HG03565 (cell line): ENCODE measurements at regions not wholly inside any gene's neighbourhood (a gene's known extent, or its start where the extent isn't known, plus 50 kb on each side); places are given as distances from the start of the nearest gene placed in this dataset.
"Not testable (repeated sequence)": the region's sequence is repeated elsewhere in the genome, so short reads cannot be mapped to it uniquely, and the experiment has no call there.

Experiments
- ATAC-seq: cut with Tn5 transposase; IDR thresholded peaks from one replicate; pipeline ENCODE4 v1.9.1; 2021; ENCODE audit warnings: mild to moderate bottlenecking, moderate library complexity; ENCODE audit not compliant: unreplicated experiment

DNA sequence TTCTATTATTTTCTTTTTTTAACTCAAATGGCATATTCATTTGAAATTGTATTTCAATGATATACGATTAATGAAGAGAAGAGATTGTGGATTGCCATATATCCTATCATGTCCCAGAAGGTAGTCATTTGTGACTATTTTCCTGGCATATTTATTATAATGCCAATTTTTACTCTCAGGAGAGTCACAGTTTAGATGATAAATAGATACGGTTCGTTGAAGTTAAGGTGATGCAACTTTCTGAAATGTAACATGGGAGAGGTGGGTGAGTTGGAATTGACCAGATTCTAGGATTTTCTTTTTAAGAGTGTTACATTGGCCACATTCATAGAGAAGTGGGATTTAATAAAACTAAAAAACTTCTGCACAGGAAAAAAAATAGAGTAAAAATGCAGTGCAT lies 1138.5 kb downstream of the NCAM2 start:
- ATAC-seq, result no peak

DNA sequence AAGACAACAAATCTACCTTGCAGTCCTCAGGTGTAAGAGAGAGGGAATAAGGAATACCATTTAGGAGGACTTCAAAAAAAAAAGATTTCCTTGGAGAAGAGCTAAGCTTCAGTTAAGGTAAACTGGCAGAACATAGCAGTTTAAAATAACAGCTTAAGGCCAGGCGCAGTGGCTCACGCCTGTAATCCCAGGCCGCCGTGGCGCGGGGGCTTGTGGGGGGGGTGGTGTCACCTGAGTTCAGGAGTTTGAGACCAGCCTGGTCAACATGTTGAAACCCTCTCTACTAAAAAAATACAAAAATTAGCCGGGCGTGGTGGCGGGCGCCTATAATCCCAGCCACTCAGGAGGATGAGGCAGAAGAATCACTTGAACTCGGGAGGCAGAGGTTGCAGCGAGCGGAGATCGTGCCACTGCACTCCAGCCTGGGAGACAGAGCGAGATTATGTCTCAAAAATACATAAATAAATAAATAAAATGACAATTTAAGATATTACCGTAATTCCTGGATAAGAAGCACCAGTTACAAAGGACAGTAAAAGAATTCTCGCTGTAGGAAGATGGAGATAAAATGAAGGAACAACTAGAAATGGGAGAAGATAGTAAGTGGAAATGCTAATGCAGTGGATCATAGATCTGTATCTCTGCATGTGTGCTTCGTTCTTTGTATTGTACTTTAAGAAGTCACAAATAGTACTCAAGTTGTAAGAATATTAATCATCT lies 1140.2 kb downstream of the NCAM2 start:
- ATAC-seq, result no peak

DNA sequence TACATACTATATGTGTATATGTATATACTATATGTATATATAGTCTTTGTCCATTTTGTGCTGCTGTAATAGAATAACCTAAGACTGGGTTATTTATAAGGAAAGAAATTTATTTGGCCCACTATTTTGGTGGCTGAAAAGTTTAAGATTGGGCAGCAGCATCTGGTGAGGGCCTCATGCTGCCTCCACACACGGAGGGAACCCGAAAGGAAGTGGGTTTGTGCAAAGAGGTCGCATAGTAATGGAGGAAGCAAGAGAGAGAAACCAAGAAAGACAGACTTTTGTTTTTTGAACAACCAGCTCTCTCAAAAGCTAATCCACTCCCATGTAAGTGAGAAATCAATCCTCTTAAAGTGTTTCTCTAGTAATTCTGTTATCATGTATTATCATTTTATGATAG lies 1147.3 kb downstream of the NCAM2 start:
- ATAC-seq, result no peak

GRCh38 chr21:22154579-22155274 lies 1156.5 kb downstream of the NCAM2 start:
- no peak for ATAC-seq

DNA sequence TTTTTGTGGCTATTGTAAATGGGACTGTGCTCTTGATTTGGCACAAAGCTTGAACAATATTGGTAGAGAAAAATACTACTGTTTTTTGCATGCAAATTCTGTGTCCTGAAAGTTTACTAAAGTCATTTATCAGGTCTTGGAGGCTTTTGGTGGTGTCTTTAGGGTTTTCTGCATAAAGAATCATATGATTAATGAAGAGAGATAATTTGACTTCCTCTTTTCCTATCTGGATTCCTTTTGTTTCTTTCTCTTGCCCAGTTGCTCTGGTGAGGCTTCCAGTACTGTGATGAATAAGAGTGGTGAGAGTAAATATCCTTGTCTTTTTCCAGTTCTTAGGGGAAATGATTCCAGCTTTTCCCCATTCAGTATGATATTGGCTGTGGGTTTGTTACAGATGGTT lies 1166.7 kb downstream of the NCAM2 start:
- no peak for ATAC-seq

DNA sequence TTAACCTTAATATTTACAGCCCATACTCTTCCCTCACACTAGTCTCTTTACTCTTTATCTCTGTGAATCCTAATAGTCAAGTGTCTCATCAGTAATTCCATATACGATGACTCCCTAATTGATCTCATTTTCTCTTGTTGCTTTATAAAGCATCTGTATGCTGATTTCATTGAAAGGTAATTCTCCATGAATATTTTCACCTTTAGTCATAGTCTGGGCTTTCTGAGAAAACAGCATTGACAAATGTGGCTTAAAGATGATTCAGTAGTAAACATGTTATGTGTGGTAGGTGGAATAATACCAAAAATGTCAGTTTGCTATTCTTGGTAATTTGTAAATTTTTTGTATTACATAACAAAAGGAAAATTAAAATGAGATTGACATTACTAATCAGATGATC lies 1176.5 kb downstream of the NCAM2 start:
- no peak for ATAC-seq

GRCh38 chr21:22189278-22189677 lies 1191.1 kb downstream of the NCAM2 start:
- ATAC-seq, result no peak

DNA sequence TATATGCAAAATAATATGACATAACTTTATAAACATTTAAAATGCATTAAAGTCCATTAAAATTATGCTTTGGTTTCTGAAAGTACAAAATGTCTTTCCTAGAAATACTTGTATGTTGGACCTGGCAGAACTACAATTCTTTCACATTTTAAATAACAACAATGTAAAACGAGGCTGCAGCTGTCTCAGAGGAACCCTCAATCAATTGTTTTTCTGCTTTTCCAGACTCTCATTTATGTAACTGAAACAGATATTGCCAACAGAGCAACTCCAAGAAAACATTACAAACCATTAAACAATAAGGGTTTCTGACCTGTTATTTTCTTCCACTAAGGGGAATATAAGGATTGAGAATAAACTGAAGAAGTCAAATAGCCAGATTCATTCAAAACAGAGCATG lies 1193.4 kb downstream of the NCAM2 start:
- no peak for ATAC-seq

GRCh38 chr21:22192766-22193165 lies 1194.6 kb downstream of the NCAM2 start:
- no peak for ATAC-seq

- ATAC-seq, result not testable (repeated sequence)
Measured at GRCh38 chr21:22194986-22195385, 1196.8 kb downstream of the NCAM2 start.

GRCh38 chr21:22200378-22201092 lies 1202.3 kb downstream of the NCAM2 start:
- no peak for ATAC-seq

- ATAC-seq, result no peak
Measured at GRCh38 chr21:22201126-22201525, 1202.9 kb downstream of the NCAM2 start.

DNA sequence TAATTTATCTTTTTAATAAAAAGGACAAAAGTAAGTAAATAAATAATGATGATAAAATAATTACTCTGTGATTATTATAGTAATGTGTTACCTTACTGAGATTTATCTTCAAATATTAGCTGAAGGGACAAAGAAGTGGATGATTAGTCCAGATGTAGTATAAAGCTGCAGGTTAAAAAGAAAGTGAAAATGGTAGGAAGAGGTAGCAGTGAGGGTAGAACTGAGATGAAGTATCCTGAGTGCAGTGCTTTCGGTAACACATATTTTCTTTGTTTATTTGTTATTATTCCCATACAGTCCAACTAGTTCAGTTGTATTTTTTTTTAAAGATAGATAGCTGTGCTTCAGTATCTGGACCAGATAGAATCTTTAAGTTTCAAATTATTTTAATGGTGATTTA lies 1203.5 kb downstream of the NCAM2 start:
- no peak for ATAC-seq

- no peak for ATAC-seq
Measured at GRCh38 chr21:22209304-22209700, 1211.1 kb downstream of the NCAM2 start.

GRCh38 chr21:22211943-22212342 lies 1213.7 kb downstream of the NCAM2 start:
- ATAC-seq, result no peak

DNA sequence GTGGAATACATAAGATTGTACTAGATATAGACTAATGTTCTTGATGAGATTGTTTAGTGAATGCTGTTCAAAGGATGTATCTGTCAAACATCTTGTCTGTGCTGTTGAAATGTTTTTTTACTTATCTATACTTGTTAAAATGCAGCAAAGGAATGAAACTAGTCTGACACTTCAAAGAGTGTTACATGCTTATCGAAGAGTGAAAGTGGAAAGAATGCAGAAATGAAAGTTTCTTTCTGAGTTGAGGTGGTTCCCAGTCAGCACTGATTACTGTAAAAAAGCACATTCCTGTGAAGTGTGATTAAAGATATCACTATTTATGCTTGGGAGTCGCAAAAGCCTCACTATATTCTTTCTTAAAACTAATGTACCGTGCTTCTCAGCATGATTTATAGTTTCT lies 1225.2 kb downstream of the NCAM2 start:
- peak; percentile 96 for ATAC-seq

- peak; percentile 73 for ATAC-seq
Measured at GRCh38 chr21:22224261-22224660, 1226.1 kb downstream of the NCAM2 start.

- no peak for ATAC-seq
Measured at GRCh38 chr21:22225299-22225698, 1227.1 kb downstream of the NCAM2 start.

DNA sequence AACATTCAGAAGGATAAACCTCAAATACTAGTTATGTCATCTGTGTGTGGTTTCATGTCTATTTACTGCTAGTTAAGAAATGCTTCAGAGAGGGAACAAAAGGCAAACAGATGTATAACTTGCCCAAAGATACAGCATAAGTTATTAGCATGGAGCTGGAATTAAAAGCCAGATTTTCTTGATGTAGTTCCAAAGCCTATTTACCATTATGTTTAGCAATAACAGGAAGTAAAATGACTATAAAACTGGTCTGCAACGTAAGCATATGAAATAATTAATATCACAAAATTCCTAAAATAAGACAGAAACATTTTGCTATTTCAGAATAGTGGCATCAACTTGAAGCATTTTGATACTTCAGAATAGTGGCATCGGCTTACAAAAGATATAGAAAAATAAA lies 1232.8 kb downstream of the NCAM2 start:
- no peak for ATAC-seq

GRCh38 chr21:22235866-22236590 lies 1237.8 kb downstream of the NCAM2 start:
- no peak for ATAC-seq

DNA sequence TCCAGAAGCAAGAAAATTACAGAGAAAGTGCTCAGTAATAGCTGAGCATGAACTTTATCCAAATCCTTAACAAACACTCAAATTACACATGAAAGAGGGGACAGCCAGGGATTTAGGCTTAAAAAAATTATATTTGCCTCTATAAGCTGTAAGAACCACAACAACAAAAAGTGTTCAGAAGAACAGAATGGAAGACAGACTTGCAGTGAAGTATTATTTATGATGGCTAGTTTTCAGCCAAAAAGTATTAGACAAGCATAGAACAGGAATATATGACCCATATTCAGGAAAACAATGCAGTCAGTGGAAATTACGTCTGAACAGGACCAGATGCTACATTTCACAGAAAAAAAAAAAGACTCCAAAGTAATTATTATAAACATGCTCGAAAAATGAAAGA lies 1246.3 kb downstream of the NCAM2 start:
- no peak for ATAC-seq
